Uterus (tissue), 2 donors: ENCODE measurements at regions not wholly inside any gene's neighbourhood (a gene's known extent, or its start where the extent isn't known, plus 50 kb on each side); places are given as distances from the start of the nearest gene placed in this dataset.
"Not testable (repeated sequence)": the region's sequence is repeated elsewhere in the genome, so short reads cannot be mapped to it uniquely, and the experiment has no call there.

Experiments used
- POLR2A ChIP-seq, 2 donors: fragments of 450-650 bp; IDR thresholded peaks; one replicate each; pipeline ENCODE4 v1.6.1; 2016; ENCODE audit warnings: antibody characterized with exemption in 2 of 2, mild to moderate bottlenecking in 1 of 2, moderate library complexity in 1 of 2
- TF ChIP-seq, protein P1 (sequence below), 4 experiments: fragments of 200-600 bp in 2 of 4; fragments of 450-650 bp in 2 of 4; sonication (generic) in 2 of 4; IDR thresholded peaks; one replicate each; pipeline ENCODE4 v1.5.1; 2016 to 2019; ENCODE audit warnings: antibody characterized with exemption in 4 of 4, mild to moderate bottlenecking in 2 of 4, moderate library complexity in 1 of 4

DNA sequence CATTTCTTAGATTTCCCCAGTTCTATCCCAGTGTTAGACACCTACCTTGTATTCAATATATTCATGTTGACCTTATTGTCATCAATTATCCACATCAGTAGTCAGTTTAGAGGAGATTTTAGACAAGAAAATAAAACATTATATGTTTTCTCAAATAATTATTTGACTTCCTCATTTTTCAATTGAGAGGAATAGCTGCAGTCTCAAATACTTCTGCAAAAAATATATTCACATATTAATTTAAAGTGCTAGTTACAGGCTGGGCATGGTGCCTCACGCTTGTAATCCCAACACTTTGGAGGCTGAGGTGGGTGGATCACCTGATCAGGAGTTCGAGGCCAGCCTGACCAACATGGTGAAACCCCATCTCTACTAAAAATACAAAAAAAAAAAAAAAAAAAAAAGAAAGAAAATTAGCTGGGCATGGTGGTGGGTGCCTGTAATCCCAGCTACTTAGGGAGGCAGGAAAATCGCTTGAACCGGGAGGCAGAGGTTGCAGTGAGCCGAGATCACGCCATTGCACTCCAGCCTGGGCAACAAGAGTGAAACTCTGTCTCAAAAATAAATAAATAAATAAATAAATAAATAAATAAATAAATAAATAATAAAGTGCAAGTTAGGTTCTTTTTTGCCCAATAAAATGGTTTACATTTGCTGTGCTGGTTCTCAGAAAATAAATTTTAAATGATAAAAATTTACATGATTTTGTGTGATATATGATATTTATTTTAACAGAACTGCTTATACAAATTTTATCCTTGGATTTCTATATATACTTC, 565.3 kb upstream of the GOLIM4 start:
- TF ChIP-seq, protein P1, sequence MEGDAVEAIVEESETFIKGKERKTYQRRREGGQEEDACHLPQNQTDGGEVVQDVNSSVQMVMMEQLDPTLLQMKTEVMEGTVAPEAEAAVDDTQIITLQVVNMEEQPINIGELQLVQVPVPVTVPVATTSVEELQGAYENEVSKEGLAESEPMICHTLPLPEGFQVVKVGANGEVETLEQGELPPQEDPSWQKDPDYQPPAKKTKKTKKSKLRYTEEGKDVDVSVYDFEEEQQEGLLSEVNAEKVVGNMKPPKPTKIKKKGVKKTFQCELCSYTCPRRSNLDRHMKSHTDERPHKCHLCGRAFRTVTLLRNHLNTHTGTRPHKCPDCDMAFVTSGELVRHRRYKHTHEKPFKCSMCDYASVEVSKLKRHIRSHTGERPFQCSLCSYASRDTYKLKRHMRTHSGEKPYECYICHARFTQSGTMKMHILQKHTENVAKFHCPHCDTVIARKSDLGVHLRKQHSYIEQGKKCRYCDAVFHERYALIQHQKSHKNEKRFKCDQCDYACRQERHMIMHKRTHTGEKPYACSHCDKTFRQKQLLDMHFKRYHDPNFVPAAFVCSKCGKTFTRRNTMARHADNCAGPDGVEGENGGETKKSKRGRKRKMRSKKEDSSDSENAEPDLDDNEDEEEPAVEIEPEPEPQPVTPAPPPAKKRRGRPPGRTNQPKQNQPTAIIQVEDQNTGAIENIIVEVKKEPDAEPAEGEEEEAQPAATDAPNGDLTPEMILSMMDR (IDR thresholded peaks at IDR 0.05), result not testable (repeated sequence)
- not testable (repeated sequence) for TF ChIP-seq POLR2A (IDR thresholded peaks at IDR 0.05)
